Coronary artery (tissue), 2 donors: ENCODE measurements at regions not wholly inside any gene's neighbourhood (a gene's known extent, or its start where the extent isn't known, plus 50 kb on each side); places are given as distances from the start of the nearest gene placed in this dataset.
"Not testable (repeated sequence)": the region's sequence is repeated elsewhere in the genome, so short reads cannot be mapped to it uniquely, and the experiment has no call there.

Source experiments
- DNase-seq: peaks from one replicate; pipeline ENCODE4 v3.0.0-alpha.2; 2017; ENCODE audit warnings: low spot score
- H3K27ac ChIP-seq, 2 donors: fragments of 200-600 bp; sonication (generic); one replicate each; pipeline ENCODE4 v1.5.1; 2016 to 2019
- H3K4me3 ChIP-seq: fragments of 200-600 bp; sonication (generic); 2 replicates; pipeline ENCODE4 v1.5.1; 2016; ENCODE audit warnings: mild to moderate bottlenecking, moderate library complexity
- CTCF ChIP-seq: fragments of 200-600 bp; sonication (generic); IDR thresholded peaks from one replicate; pipeline ENCODE4 v1.5.1; 2019; ENCODE audit warnings: antibody characterized with exemption

- no peak overlapping the region for H3K4me3 ChIP-seq
- TF ChIP-seq CTCF, result no peak
- peak overlapping the region in 1 of 2 donors; percentile 12 for H3K27ac ChIP-seq
- no peak for DNase-seq
Observed at GRCh38 chr7:35908331-35909216, 107.7 kb downstream of the SEPTIN7 start.

- no peak overlapping the region for H3K27ac ChIP-seq
- no peak for DNase-seq
- no peak overlapping the region for H3K4me3 ChIP-seq
- TF ChIP-seq CTCF, result no peak
Observed at GRCh38 chr7:35909870-35910357, 109.1 kb downstream of the SEPTIN7 start.

GRCh38 chr7:35910621-35911020, 109.8 kb downstream of the SEPTIN7 start:
- DNase-seq, H3K4me3 ChIP-seq, H3K27ac ChIP-seq: not testable (repeated sequence)

- H3K27ac ChIP-seq, H3K4me3 ChIP-seq, DNase-seq: not testable (repeated sequence)
Observed at GRCh38 chr7:35913350-35913749, 112.5 kb downstream of the SEPTIN7 start.

- not testable (repeated sequence) for H3K4me3 ChIP-seq, DNase-seq, H3K27ac ChIP-seq
Observed at GRCh38 chr7:35914214-35914613, 113.4 kb downstream of the SEPTIN7 start.

- H3K4me3 ChIP-seq, DNase-seq, H3K27ac ChIP-seq: not testable (repeated sequence)
Observed at GRCh38 chr7:35915247-35915955, 114.5 kb downstream of the SEPTIN7 start.

GRCh38 chr7:35918217-35918616, 117.4 kb downstream of the SEPTIN7 start:
- DNase-seq, H3K4me3 ChIP-seq, H3K27ac ChIP-seq: not testable (repeated sequence)

GRCh38 chr7:35919607-35920006, 118.8 kb downstream of the SEPTIN7 start:
- H3K4me3 ChIP-seq, DNase-seq, H3K27ac ChIP-seq: not testable (repeated sequence)

GRCh38 chr7:35921338-35921737, 120.5 kb downstream of the SEPTIN7 start:
- H3K27ac ChIP-seq, DNase-seq, H3K4me3 ChIP-seq: not testable (repeated sequence)

GRCh38 chr7:35924668-35925067, 123.8 kb downstream of the SEPTIN7 start:
- not testable (repeated sequence) for H3K27ac ChIP-seq, DNase-seq, H3K4me3 ChIP-seq

- H3K27ac ChIP-seq, DNase-seq, H3K4me3 ChIP-seq: not testable (repeated sequence)
Observed at GRCh38 chr7:35926966-35927365, 126.1 kb downstream of the SEPTIN7 start.

GRCh38 chr7:35931134-35931533, 130.3 kb downstream of the SEPTIN7 start:
- not testable (repeated sequence) for H3K27ac ChIP-seq, DNase-seq, H3K4me3 ChIP-seq

- H3K4me3 ChIP-seq, H3K27ac ChIP-seq, DNase-seq: not testable (repeated sequence)
Observed at GRCh38 chr7:35931551-35931950, 130.7 kb downstream of the SEPTIN7 start.

GRCh38 chr7:35940695-35941094, 139.8 kb downstream of the SEPTIN7 start:
- not testable (repeated sequence) for H3K4me3 ChIP-seq, DNase-seq, H3K27ac ChIP-seq

GRCh38 chr7:35945621-35946020, 144.8 kb downstream of the SEPTIN7 start:
- H3K27ac ChIP-seq, DNase-seq, H3K4me3 ChIP-seq: not testable (repeated sequence)

GRCh38 chr7:35955735-35956134, 154.9 kb downstream of the SEPTIN7 start:
- not testable (repeated sequence) for DNase-seq, H3K4me3 ChIP-seq, H3K27ac ChIP-seq

GRCh38 chr7:35956988-35957387, 156.1 kb downstream of the SEPTIN7 start:
- not testable (repeated sequence) for H3K4me3 ChIP-seq, DNase-seq, H3K27ac ChIP-seq
